ENCODE measurements at regions not wholly inside any gene's neighbourhood (a gene's known extent, or its start where the extent isn't known, plus 50 kb on each side); places are given as distances from the start of the nearest gene placed in this dataset.

DNA sequence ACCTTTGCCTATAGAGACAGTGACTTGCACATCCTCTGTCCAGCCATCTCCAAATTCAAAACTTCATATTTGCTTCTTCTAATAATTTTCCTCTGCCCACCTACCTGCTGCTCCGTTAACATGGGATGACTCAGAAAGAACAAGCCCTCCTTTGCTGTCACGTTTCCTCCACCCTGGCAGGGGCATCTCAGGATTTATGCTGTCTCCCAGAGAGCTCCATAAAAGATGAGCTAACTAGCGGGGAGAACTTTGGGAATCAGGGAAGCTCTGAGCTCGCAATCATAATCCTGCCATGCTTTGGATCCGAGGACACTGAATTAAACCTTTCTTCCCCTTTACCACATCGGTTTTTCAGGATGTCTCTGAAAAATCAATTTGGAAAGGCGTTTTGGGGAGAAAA lies 78.4 kb upstream of the FSTL4 start:
- DNase-seq, result no peak

DNA sequence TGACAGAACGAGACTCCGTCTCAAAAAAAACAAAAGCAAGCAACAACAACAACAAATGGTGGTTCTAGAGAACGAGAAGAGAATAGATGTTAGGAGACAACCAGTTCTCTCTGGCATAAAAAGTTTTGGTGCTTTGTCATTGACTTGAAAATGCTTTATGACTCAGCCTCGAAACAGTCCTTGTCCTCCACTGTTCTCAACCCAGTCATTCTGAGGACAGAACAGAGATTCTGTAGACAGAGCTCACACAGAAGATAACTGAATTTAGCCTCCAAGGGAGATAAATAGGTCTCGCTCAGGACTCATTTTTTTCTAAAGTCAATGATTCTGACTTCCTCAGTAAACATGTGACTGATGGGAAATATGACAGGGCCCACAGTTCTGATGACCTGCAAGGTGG lies 76.0 kb upstream of the FSTL4 start:
- DNase-seq, result no peak

- DNase-seq, result no peak
These were observed 75.1 kb upstream of the FSTL4 start for GRCh38 chr5:133687212-133688061.

DNA sequence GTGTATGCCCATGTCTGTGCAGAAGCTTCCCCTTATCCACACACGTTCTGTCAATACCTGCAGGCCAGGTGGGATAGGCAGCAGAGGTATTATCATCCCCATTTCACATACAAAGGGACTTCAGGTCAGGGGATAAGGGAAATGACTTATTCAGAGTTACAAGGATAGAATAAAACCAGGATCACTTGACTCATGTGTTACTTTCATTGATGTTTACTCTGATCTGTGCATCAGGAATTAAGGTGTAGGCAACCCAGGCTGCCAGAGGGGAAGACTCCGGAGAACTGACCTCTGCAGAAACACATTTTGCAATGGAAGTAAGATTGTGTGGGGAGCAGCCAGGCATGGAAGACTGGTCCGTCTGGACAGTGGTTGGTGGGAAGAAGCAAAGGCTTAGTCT lies 74.2 kb upstream of the FSTL4 start:
- DNase-seq, result no peak

DNA sequence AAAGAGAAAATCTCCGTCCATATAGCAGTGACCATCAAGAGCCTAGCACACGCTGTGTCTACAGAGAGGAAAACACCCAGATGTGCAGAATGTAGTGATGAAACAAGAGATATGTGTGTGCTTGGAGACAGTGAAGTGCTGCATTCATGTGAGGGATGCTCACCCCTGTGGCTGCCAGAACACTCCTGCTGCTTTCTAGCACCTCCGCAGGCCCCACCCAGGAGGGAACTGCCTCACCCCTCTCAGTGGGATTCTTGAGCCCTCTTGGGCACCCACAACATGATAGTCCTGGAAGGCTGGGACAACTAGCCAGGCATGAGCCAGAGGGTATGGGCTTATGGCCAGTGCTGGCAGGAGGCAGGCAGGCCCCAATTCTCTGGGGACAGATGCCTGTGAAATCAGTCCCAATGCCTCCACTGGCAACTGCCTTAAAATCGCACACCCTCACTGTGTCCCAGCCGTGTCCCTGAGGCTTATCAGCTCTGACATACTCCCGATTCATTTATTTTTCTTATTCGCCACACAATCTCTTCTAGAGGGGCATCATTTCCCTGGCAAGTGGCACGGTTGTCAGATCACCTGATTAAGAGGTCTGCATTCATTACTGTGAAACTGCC lies 73.2 kb upstream of the FSTL4 start:
- no peak for DNase-seq

DNA sequence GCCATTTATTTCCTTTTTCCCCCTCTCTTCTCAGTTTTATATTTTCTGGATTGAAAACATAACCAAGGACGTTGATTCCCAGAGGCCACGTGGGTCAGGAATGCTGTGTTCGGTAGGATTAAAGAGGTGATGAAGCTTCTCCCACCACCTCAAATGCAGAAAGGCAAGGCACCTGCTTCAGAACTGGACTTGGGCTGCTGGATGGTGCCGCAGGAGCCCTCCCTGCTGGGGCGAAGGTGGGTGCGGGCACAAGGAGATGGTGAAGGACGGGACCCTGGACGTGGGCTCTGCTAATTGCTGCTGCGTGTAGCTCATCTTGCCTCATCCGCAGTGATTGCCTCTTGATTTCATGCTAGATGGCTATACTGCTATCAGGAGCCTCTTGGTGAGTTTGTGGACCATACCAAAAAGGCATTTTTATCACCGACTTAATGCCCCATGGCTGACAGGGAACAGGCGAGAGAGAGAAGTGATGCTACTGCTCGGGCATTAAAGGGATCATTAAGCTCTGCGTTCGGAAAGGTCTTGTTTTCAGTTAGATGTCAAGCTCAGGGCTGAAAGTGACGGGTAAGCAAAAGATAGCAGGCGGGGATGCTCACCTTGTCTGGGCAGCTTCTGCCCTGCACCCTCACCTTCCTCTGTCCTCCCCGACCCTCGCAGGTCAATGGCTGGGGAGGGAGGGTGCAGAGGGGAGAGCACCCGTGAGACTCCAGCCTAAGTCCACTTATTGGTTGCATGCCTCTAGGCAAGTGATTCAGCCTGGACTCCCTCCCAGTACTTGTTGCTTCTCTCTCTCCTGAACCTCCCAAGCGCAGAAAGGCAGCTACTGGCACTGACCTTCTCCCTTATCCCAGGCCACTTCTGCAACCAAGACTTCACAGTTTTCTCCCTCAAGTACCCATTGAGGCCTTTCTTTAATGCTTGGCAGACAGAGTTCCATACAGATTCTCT lies 71.6 kb upstream of the FSTL4 start:
- DNase-seq, result no peak

DNA sequence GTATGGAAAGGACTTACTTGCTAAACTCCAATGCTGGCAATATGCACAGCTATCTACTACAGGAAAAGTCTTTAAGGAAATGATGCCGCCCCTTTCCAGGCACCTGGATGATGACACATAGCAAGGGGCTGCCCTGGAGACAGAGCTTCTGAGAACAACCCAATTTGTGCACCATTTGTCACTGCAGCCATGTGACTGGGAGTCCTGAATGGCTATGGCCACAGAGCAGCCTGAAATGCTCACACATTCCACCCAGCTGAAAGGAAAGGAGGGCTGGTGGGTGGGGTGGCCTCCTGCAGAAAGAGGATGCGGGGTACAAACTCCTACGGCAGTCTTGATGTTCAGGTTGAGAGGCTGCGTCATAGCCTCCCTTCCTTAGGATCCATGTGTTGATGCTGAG lies 70.1 kb upstream of the FSTL4 start:
- DNase-seq, result no peak

- DNase-seq, result no peak
These were observed 69.6 kb upstream of the FSTL4 start for GRCh38 chr5:133681896-133682295.

- no peak for DNase-seq
These were observed 68.7 kb upstream of the FSTL4 start for GRCh38 chr5:133680830-133681565.

DNA sequence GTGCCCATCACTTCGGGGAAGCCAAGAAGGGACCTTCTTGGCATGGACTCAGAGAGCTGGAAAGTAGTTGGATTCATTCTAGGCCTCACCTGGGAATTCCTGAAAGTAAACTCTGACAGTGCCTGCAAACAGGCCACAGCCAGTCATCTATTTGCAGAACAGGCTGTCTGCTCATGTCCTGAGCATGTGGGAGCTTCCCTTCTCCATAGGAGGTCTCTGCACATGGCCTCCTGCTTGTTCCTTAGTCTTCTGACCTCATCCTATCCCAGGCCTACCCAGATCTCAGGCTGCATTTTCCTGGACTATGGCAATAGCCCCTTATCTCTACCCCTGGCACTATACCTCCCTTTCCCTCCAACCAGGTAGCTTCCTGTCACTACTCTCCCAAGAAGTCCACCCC lies 67.2 kb upstream of the FSTL4 start:
- DNase-seq, result no peak

DNA sequence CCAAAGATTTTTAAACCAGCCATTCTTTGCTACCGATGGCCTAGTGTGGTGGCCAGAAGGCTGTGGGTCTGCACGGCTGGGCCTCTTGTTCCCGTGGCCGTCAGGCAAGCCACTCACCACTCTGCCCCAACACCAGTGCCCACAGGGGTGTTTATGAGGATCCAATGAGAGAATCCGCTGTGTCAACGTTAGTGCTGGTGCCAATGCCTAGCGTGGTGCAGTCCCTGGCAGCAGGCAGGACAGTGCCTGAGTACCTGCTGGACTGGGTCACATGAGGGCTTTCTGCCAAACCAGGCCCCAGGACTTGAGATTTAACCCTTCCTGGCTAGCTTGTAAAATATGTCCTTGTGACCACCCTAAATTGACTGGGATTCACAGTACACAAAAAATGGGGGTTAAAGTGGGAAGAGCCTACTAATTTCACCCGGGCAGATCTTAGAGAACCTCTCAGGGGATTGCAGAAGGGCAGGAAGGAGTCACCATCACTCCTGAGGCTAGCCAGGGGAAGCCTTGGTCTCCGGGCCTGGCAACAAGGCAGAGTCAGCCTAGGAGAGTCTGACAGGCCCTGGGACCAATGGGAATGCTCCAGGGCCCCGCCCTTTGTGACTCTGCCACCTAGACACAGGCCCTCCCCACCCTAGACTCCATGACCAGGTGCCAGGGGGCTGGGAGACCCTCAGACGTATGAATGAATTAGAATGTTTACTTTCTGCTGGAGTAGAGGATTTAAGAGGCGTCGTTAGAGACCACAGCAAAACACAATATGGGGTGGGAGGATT lies 63.2 kb upstream of the FSTL4 start:
- no peak for DNase-seq

DNA sequence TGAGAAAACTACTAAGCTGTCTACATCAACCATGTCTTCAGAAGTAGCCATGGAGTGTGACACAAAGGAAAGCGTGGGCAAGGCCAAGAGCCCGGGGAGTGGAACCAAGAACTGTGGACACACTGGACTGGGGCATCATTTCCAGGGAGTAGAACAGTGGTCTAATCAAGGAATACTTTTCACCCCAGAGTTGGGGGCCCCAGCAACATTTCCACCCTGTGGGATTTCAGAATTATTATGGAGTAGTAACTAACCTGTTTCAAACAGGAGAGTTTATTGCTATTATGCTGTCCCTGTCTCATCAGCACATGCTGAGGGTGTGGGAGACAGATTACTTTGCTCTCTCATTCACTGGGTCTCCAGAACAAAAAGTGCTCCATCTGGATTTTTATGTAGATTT lies 58.0 kb upstream of the FSTL4 start:
- no peak for DNase-seq

- DNase-seq, result no peak
These were observed 57.1 kb upstream of the FSTL4 start for GRCh38 chr5:133669472-133669871.

DNA sequence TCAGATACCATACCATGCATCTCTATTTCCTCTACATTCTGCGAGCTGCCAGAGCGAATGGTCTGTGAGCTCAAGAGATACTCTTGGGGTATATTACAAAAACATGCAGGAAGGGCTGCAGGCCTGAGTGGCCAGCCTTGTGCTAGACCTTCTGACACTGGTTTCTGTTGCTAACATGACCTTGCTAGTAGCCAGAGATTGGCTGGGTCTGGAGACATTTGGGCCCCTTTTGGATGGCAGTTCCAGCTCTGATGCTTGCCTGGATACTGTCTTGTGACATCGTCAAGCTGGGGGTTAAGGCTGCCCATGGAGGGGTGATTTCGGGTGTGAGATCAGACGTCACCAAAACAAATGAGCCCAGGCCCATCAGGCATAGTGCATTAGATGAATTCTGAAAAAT lies 56.1 kb upstream of the FSTL4 start:
- DNase-seq, result no peak

DNA sequence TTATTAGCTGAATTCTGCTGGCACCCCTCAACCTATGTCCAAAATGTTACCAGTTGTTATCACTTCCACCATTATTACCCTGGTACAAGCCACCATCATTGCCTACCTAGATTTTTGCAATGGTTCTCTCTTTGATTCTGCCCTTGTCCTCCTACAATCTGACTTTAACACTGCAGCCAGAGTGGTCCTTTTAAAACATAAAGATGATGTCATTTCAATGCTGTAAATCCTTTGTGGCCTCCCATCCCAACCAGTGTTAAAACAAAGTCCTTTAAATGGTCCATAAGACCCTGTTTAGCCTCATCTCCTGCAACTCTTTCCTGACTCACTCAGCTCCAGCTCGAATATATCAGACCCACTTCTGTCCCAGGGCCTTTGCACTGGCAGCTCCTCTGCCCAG lies 54.9 kb upstream of the FSTL4 start:
- DNase-seq, result no peak

DNA sequence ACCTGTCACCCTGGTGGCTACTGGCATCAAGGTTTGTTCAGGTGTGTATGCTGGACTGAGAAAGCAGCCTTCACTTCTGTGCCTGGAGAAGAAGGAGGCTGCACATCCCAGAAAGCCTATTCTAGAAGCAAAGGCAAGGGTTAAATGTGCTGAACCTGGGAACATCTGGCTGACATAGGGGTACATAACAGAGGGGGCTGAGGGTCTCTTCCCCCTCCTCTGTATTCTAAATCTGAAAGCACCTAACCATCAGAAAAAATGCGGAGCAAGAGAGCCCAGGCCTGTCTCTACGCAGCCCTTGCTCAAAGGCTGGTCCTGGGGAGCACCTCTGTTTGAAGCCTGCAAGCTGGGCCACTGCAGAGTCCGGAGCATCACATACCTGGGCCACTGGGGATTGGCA lies 53.2 kb upstream of the FSTL4 start:
- DNase-seq, result no peak

GRCh38 chr5:133664422-133664821 lies 52.1 kb upstream of the FSTL4 start:
- DNase-seq, result no peak

DNA sequence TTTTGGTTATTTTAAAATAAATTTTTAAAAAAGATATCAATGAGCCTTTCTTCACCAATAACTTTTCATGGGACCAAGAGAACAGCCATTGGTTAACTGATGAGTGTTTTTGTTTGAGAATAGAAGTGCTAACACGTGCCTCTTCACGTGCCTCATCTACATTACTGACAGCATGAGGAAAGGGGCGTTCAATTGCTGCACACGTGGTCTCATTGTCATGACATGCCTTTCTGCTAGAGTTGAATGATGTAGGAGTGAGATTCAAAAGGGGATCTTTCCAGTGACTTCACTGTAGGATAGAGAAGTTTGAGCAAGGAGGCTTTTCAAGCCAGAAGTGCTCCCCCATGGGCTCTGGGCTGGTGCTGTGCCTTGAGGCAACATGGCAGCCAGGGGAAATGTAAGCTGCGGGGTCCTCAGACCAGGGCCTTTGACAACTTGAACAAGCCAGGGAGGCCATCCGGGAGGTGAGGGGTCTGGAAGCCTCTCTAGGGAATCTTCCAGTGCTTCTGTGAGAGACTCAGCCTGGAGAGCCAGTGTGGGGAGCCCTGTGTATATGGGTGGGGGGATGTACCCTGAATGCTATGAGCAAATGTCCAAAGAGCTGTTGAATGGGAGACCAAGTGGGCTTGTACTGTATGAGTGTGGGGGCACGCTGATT lies 51.2 kb upstream of the FSTL4 start:
- no peak for DNase-seq

- no peak for DNase-seq
These were observed 50.2 kb upstream of the FSTL4 start for GRCh38 chr5:133662578-133662977.

Measured in hypothalamus (tissue), 51 donors.